ENCODE measurements at regions not wholly inside any gene's neighbourhood (a gene's known extent, or its start where the extent isn't known, plus 50 kb on each side); places are given as distances from the start of the nearest gene placed in this dataset.

DNA sequence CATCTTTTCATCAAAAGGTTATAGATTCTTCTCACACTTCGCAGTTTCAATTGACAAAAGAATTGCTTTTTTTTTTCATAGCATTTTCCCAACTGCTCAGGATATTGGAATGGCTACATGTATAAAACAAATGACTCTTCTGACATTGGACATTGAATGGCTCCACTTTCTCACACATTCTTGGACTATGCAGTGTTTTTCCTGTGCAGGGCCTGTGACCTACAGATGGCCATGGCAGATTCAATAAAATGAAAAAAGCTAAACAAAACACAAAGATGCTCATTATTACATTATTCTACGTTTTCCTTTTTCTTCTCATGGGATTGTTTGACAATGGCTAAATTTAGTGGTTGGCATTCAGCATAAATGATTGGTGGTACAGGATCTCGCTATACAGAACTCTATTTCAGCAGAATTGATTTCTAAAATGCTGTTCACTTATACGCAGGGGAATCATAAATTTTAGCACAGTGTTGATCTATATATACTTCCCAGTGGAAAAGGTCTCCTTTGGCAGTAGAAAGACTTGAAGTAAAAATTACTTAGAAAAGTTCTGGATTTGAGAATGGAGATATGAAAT is 115.6 kb upstream of the ADAMTS5 start:
- intact Hi-C loops (cut with DNase I): no loop called here
- no peak for DNase-seq

DNA sequence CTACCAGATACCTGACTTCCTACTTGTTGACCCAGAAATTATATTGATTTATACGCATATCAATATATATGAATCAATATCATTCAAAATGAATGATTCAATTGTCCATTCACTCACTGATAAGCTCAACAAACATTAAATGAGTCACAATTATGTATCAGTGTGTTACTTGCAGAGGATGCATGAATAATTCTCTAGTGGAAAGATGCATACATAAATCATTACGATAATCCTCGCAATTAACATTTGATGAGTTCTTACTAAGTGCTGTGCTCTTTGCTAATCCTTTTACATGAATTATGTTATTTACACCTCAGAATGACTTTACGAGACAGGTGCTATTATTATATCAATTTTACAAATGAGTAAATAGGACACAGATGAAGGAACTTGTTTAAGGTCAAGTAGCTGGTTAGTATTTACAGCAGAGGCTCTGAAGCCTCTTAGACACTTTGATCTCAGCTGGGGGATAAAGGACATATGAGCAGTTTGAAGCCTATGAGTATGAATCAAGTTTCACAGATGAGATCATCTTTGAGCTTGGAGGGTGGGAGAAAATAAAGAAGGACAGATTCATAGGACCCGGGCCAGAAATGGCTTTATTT is 112.8 kb upstream of the ADAMTS5 start:
- intact Hi-C loops (cut with DNase I): no loop called here
- DNase-seq: no peak

DNA sequence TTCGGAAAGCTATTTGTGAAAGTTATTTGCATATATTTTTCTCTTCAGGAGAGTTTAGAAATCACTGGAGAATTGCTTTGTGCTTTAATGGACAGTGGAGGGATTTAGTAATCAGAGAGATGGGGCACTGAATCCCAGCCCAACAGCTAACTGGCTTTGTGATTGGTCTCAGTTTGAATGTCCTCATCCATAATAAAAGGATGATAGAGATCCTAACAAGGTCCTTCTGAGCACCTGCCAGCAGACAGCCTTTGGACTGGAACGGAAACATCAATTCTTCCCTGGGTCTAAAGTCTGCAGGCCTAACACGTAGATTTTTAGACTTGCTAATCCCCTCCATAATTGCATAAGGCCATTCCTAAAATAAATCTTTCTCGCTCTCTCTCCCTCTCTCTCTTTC is 112.0 kb upstream of the ADAMTS5 start:
- intact Hi-C loops (cut with DNase I): no loop called here
- no peak for DNase-seq

- intact Hi-C loops (cut with DNase I): no loop called here
- DNase-seq: no peak
Observed at GRCh38 chr21:27077501-27077900, 110.6 kb upstream of the ADAMTS5 start.

DNA sequence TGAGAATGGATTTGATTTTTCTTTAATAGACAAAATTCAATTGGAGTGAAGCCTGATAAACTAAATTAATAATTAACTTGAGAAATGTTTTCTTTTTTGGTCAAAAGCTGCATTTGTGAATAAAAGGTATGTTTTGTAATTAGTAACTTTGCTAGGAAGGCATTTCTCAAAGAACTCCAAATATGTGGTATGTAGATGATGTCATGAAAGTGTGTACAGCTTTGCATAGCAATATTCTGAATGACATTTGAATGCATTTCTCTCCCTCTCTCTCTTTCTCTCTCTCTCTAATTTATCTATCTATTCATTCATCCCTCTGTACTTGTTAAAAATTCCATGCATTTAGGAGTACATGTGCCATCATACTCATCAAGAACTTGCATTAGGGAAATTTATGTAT is 109.1 kb upstream of the ADAMTS5 start:
- intact Hi-C loops (cut with DNase I): no loop called here
- no peak for DNase-seq

GRCh38 chr21:27070861-27071670 is 104.2 kb upstream of the ADAMTS5 start:
- DNase-seq: no peak
- intact Hi-C loops (cut with DNase I): no loop called here

GRCh38 chr21:27068811-27069210 is 101.9 kb upstream of the ADAMTS5 start:
- no peak for DNase-seq
- intact Hi-C loops (cut with DNase I): no loop called here

DNA sequence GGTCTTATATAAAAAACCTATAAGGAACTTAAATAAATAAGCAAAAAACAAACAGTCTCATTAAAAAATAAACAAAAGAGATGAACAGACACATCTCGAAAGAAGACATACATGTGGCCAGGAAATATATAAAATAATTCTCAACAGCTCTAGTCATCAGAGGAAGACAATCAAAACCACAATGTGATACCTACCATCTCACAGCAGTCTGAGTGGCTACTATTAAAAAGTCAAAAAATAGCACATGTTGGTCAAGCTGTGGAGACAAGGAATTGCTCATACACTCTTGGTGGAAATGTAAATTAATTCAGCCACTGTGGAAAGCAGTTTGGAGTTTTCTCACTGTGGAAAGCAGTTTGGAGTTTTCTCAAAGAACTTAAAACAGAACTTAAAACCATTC is 100.3 kb upstream of the ADAMTS5 start:
- intact Hi-C loops (cut with DNase I): no loop called here
- no peak for DNase-seq

- DNase-seq: no peak
- intact Hi-C loops (cut with DNase I): no loop called here
Observed at GRCh38 chr21:27062443-27062842, 95.6 kb upstream of the ADAMTS5 start.

- intact Hi-C loops (cut with DNase I): no loop called here
- no peak for DNase-seq
Observed at GRCh38 chr21:27061770-27062169, 94.9 kb upstream of the ADAMTS5 start.

DNA sequence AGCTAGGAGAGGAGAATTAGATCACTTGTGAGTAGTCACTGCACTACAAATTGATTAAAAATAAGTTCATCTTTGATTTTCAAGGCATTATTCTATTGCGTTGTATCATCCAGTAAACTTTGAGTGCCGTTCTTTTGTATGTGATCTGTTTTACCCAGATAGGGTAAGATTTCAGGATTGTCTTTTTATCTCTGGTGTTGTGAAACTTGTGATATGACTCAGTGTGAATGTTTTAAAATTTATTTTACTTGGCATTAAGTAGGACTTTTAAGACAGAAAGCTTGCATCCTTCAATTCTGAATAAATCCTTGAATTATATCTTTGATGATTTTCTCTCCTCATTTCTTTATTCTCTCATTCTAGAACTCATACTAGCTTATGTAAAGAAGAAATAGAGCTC is 93.3 kb upstream of the ADAMTS5 start:
- no peak for DNase-seq
- intact Hi-C loops (cut with DNase I): no loop called here

DNA sequence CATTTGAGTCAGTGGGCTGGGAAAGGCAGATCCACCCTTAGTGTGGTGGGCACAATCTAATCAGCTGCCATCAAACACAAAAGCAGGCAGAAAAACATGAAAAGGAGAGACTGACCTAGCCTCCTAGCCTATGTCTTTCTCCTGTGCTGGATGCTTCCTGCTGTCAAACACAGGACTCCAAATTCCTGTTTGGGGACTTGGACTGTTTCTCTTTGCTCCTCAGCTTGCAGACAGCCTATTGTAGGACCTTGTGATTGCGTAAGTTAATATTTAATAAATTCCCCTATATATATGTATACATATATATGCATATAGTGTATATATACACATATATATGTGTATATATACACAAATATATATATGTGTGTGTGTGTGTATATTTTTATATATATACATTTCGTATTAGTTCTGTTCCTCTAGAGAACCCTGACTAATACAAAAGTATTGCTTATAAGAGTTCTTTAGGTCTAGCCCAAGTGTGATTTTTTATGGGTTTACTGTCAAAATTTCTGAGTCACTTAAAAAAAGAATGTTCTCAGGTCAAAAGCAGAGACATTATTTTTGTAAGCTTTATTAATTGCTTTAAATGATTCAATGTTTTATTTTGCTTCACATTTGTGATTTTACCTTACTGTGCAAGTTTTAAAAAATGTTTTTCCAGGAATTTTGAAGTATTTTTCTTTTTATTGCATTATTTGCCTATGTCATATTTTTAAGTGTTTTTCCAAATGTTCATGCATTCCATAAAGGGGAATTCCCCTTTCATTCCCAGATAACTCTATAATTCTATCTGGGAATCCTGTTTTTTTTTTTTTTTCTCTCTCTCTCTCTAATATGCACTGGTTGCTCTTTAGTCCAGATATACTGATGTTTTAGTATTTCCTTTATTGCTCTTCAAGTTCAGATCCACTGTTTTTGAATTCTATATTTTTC is 92.1 kb upstream of the ADAMTS5 start:
- intact Hi-C loops (cut with DNase I): no loop called here
- DNase-seq: no peak

- intact Hi-C loops (cut with DNase I): no loop called here
- DNase-seq: no peak
Observed at GRCh38 chr21:27057997-27058396, 91.1 kb upstream of the ADAMTS5 start.

DNA sequence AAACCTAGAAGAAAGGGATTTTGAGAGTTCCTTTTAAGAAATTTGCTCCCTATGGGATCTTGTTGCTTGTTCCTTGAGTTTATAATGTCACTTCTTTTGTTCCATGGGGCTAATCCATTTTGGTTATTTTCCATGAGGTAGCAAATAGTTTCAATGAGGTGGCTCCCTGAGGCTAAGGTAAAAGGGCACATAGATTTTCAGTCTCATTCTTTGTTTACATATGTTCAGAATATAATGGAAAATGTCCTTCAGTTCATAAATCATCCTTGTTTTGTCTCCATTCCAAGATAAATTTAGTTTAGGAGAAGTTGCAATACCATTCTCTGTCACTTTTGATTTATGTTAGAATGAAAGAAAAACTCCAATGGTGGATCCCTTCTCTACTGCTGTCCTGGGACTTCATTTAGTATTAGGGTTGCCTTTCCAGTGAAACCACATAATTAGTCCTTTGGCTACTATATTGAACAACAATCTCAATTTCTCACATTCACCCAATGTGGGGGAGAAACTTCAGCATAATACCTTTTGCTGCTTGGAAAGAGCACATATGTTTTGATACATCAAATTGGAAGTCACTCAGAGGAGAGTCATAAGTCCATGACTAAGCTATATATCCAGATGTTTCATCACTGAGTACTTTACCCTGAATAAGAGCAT is 80.9 kb upstream of the ADAMTS5 start:
- DNase-seq: no peak
- intact Hi-C loops (cut with DNase I): no loop called here

DNA sequence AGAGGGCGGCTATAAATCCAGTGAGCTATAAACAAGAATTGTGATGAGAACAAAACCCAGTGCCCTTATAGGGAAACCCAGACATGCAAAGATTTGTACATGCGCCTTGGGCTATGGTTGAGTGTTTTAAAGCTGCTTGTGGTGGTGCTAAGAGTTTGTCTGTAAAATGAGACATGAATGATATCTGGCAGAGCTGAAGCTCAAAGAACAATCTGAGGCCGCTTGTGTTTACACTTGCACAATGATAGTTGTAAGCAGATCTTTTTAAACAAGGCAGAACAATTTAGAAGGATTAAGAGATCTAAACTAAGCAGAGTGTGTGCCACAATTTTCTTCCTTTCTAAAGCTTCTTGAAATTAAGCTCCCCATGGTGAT is 80.4 kb upstream of the ADAMTS5 start:
- intact Hi-C loops (cut with DNase I): no loop called here
- DNase-seq: no peak

- DNase-seq: no peak
- intact Hi-C loops (cut with DNase I): no loop called here
Observed at GRCh38 chr21:27045281-27045985, 78.5 kb upstream of the ADAMTS5 start.

- no peak for DNase-seq
- intact Hi-C loops (cut with DNase I): no loop called here
Observed at GRCh38 chr21:27043377-27043776, 76.5 kb upstream of the ADAMTS5 start.

DNA sequence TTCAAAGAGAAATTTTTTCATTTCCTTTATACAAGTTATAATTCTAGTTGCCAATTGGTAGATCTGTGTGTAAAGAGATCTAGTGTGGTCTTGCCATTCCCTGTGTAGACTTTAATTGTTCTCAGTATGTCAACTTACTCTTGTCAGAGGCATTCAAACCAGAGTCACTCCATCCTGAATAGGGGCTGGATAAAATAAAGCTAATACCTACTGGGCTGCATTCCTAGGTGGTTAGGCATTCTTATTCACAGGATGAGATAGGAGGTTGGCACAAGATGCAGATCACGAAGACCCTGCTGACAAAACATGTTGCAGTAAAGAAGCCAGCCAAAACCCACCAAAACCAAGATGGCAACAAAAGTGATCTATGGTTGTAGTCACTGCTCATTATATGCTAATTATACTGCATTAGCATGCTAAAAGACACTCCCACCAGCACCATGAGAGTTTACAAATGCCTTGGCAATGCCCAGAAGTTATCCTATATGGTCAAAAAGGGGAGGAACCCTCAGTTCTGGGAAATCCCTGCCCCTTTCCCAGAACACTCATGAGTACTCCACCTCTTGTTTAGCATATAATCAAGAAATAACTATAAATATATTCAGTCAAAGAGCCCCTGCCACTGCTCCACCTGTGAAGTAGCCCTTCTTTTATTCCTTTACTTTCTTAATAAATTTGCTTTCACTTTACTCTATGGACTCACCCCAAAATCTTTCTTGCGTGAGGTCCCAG is 74.0 kb upstream of the ADAMTS5 start:
- no peak for DNase-seq
- intact Hi-C loops (cut with DNase I): no loop called here

DNA sequence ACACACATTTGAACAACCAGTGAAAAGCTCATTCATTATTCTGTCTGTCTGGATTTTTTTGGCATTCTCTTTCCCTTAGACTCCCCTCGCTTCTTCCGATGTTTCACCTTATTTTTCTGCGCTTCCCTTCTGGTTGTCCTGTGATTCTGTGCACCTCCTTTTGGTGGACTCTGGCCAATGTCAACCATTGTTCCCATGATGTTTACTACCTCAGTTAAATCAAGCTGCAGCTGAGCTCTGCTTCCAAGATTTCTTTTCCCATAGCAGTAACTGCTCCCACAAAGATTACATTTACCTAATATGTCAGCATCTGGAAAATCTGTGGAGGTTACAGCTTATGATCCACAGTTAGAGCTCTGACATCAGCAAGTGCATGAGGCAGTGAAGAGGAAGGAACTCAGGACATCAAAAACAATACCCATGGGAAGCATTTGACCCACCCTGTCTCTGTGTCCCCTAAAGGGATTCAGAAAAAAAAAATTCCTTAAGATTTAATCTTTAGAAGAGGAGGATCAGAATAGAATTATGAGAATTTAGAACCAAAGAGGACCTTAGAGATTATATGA is 69.9 kb upstream of the ADAMTS5 start:
- intact Hi-C loops (cut with DNase I): no loop called here
- DNase-seq: no peak

Data from posterior cingulate gyrus (tissue), 11 donors.